ENCODE measurements at regions not wholly inside any gene's neighbourhood (a gene's known extent, or its start where the extent isn't known, plus 50 kb on each side); places are given as distances from the start of the nearest gene placed in this dataset.

- Histone ChIP-seq H3K79me2 (ENCODE audit: control insufficient read depth, insufficient read depth, low read length) (no peaks in the 10 kb centered on the region), H2AFZ (ENCODE audit: low read depth, low read length) (no peak overlapping the region), H3K9me1 (ENCODE audit: control insufficient read depth, insufficient read depth, low read length) (no peaks in the 10 kb centered on the region), H3K27ac (ENCODE audit: extremely low read depth, low read depth, low read length) (no peak overlapping the region), H3K4me1 (replicated peaks in 1 of 2; ENCODE audit: control insufficient read depth in 2 of 2, insufficient read depth in 2 of 2, low read length in 2 of 2) (peaks cover 5 to 17% of the 10 kb centered on the region in 2 experiments; a peak in 4 of 5 replicates), H3K4me2 (ENCODE audit: insufficient read depth, low read length) (no peak overlapping the region), H3K36me3 (ENCODE audit: control insufficient read depth, insufficient read depth, low read length) (no peaks in the 10 kb centered on the region), H3K9ac (ENCODE audit: insufficient read depth in 1 of 2, low read depth in 2 of 2, low read length in 2 of 2) (no peak overlapping the region), H4K20me1 (replicated peaks; ENCODE audit: control insufficient read depth, insufficient read depth, low read length) (no peaks in the 10 kb centered on the region), H3K4me3 (no peak overlapping the region), H3K27me3 (ENCODE audit: control insufficient read depth in 2 of 2, insufficient read depth in 2 of 2, low read length in 2 of 2) (peaks cover 0 to 17% of the 10 kb centered on the region in 2 experiments; a peak in 3 of 5 replicates), H3K9me3 (replicated peaks; ENCODE audit: control insufficient read depth, insufficient read depth, low read depth, low read length) (no peaks in the 10 kb centered on the region)
- ChIA-PET CTCF (ENCODE audit: low intra/inter-chr PET ratio) (no interaction called here), POLR2A (interaction anchor here (0.7 kb wide), 1 partner anchor 220 kb away, joined by 4 read pairs; no protein-coding TSS in a partner anchor)
- no peak for ATAC-seq
- 61% methylated on average over 22 of the region's 72 CpGs for WGBS (ENCODE audit: insufficient coverage, low coverage, missing lambda C conversion rate)
- no peak for DNase-seq (ENCODE audit: extremely low read depth in 1 of 4, low spot score in 3 of 4)
- intact Hi-C loops (cut with micrococcal nuclease) (no loop called here), in situ Hi-C loops (cut with MboI) (no loop called here)
- BruUV-seq (replicated peaks) = no TSS peak
- TF ChIP-seq ATF1 (CRISPR knock-in tag; IDR thresholded peaks at IDR 0.05) = no peak
- no peak for TF ChIP-seq ATF1 (tag; IDR thresholded peaks at IDR 0.05)
- TF ChIP-seq NCOA6 (IDR thresholded peaks at IDR 0.05) = no peak
- TF ChIP-seq ZNF354B (CRISPR knock-in tag; IDR thresholded peaks at IDR 0.05) = no peak
- TF ChIP-seq MCM2 (IDR thresholded peaks at IDR 0.05; ENCODE audit: low read depth) = no peak
- TF ChIP-seq FOXJ2 (tag; IDR thresholded peaks at IDR 0.05) = no peak
- TF ChIP-seq MTA2 (IDR thresholded peaks at IDR 0.05; ENCODE audit: low read depth) = no peak
- TF ChIP-seq NR1H2 (CRISPR knock-in tag; IDR thresholded peaks at IDR 0.05) = no peak
- no peak for TF ChIP-seq MED1 (CRISPR knock-in tag; IDR thresholded peaks at IDR 0.05; ENCODE audit: borderline replicate concordance)
- no peak for TF ChIP-seq ZNF699 (CRISPR knock-in tag; IDR thresholded peaks at IDR 0.05; ENCODE audit: insufficient replicate concordance)
- TF ChIP-seq ZBTB7A (IDR thresholded peaks at IDR 0.05; ENCODE audit: borderline replicate concordance, control insufficient read depth, low read depth, low read length) = no peak
- TF ChIP-seq CAMTA2 (CRISPR knock-in tag; conservative IDR thresholded peaks at IDR 0.05) = no peak
- TF ChIP-seq RBM39 (optimal IDR thresholded peaks at IDR 0.05; ENCODE audit: low read depth, low read length) = no peak
- TF ChIP-seq TEAD2 (tag; IDR thresholded peaks at IDR 0.05) = no peak
- no peak for FAIRE-seq
Measured at GRCh38 chr9:96027251-96028131, 152.0 kb downstream of the ERCC6L2 start.
